ENCODE measurements at regions not wholly inside any gene's neighbourhood (a gene's known extent, or its start where the extent isn't known, plus 50 kb on each side); places are given as distances from the start of the nearest gene placed in this dataset.

DNA sequence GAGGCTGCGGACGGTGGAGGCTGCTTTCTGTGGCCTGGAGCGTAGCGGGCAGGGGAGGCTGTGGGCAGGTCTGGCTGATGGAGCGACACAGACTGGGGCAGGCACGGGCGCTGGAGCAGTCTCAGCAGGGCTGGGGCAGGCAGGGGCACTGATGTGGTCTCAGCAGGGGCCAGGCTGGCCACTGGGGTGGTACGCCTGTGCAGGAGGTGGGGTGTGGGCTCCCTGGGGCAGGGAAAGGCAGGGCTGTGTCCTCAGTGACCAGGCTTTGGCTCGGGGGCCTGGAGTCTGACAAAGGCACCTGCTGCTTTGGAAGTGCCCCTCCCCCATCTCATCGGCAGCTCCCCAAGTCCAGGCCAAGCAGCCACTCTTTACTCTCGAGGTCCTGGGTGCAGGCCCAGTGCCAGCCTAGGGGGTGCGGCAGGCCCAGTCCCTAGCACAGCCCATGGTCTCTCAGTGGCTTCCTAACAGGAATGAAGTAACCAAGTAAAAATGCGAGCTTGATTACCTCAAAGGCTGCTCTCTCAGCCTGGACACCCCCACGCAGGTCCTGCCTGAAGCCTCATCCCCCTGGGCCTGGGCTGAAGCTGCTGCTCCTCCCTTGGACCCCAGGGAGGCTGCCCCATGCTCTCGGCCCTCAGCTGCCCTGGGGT lies 55.5 kb downstream of the ADRA2C start:
- Histone ChIP-seq H3K27ac (no peak overlapping the region), H3K4me3 (no peak overlapping the region), H3K4me1 (no peaks in the 10 kb centered on the region), H3K27me3 (peaks cover 0 to 3% (median 0%) of the 10 kb centered on the region in 3 donors), H3K36me3 (no peaks in the 10 kb centered on the region), H3K9me3 (peaks cover 0 to 2% (median 0%) of the 10 kb centered on the region in 4 donors)
- no peak for TF ChIP-seq POLR2A (IDR thresholded peaks at IDR 0.05)
- 77 to 84% methylated on average over 15 of the region's 15 CpGs for WGBS, 2 donors
- intact Hi-C loops (cut with DNase I) = no loop called here
- DNase-seq = no peak

DNA sequence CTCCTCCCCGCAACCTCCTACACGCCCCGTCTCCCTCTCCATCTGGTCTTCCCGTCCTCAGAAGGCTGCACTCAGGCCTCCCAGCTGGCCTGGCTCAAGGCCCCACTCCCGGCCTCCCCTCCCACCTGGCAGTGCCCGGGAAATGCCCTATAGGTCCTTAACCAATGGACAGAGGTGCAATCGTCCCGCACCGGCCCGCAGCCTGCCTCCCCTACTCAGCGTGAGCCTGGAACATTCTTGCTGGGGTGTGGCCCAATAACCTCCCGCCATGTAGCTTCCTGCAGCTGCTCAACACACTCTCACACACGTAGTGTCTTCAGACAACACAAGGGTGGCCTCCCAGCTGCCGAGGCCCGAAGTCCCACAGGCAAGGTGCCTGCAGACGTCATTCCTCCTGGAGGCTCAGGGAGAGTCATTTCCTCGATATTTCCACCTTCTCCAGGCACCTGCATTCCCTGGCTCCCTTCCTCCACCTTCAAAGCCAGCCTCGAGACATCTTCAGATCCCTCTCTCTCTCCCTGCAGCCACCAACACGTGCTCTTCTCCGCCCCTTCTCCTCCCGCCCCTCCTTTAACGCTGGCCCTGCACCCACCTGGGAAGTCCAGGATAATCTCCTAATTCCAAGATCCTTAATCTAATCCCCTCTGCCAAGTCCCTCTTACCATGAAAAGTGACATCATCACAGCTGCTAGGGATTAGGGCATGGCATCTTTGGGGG lies 56.2 kb downstream of the ADRA2C start:
- WGBS, 2 donors = 38 to 55% methylated on average over 21 to 22 of the region's 22 CpGs

DNA sequence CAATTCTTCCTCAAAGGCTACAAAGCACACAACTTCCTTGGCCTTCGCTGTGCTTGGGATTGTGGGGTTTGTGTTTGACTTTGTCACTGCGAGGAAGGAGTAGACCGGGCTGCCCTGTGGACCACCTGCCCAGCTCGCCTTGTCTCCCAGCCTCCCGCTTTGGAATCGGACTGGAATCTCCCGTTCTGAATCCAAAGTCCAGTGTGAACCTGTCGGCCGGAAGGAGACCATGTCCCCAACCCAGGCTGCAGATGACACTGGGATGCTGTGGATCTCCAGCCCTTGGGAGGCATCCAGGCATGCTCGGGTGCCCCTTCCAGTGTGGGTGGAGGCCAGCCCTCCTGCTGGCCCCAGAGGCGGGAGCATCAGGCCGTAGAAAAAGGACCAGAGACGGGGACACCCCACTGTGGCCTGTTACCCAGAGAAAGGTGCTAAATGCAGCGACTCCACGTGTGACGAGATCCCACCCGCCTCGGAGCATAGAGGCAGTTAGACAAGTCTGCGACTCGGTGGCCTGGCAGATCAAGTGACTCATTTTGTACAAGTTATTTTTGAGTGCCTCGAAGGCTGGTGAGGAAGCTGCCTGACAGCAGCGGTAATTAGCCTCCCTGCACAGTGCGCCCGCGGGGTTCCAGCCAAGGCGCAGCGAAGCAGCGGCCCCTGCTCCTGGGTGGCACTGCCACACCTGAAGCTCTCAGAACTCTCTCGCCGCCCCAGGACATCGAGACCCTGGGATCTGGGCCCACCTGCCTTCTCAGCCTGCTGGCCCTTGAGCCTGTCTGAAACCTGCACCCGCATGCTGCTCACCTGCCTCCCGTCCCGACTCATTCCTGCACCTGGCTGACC lies 57.5 kb downstream of the ADRA2C start:
- H3K4me1 ChIP-seq = peaks cover 0 to 10% (median 10%) of the 10 kb centered on the region in 4 donors
- no peak overlapping the region for H3K4me3 ChIP-seq
- H3K27ac ChIP-seq = no peak overlapping the region
- H3K9me3 ChIP-seq = no peaks in the 10 kb centered on the region
- no peak for TF ChIP-seq POLR2A (IDR thresholded peaks at IDR 0.05)
- TF ChIP-seq, protein P1, sequence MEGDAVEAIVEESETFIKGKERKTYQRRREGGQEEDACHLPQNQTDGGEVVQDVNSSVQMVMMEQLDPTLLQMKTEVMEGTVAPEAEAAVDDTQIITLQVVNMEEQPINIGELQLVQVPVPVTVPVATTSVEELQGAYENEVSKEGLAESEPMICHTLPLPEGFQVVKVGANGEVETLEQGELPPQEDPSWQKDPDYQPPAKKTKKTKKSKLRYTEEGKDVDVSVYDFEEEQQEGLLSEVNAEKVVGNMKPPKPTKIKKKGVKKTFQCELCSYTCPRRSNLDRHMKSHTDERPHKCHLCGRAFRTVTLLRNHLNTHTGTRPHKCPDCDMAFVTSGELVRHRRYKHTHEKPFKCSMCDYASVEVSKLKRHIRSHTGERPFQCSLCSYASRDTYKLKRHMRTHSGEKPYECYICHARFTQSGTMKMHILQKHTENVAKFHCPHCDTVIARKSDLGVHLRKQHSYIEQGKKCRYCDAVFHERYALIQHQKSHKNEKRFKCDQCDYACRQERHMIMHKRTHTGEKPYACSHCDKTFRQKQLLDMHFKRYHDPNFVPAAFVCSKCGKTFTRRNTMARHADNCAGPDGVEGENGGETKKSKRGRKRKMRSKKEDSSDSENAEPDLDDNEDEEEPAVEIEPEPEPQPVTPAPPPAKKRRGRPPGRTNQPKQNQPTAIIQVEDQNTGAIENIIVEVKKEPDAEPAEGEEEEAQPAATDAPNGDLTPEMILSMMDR (IDR thresholded peaks at IDR 0.05) = no peak
- TF ChIP-seq EP300 (IDR thresholded peaks at IDR 0.05) = no peak
- 85 to 87% methylated on average over 34 of the region's 34 CpGs for WGBS, 2 donors
- H3K27me3 ChIP-seq = peaks cover 0 to 3% (median 0%) of the 10 kb centered on the region in 3 donors
- intact Hi-C loops (cut with DNase I) = no loop called here
- no peak for DNase-seq
- H3K36me3 ChIP-seq = no peaks in the 10 kb centered on the region

More for the DNA sequence above, 56.2 kb downstream of the ADRA2C start:
- Histone ChIP-seq H3K27me3 (peaks cover 0 to 3% (median 0%) of the 10 kb centered on the region in 3 donors), H3K4me3 (no peak overlapping the region), H3K9me3 (no peaks in the 10 kb centered on the region), H3K27ac (no peak overlapping the region), H3K4me1 (peaks cover 0 to 3% (median 1%) of the 10 kb centered on the region in 4 donors), H3K36me3 (no peaks in the 10 kb centered on the region)
- TF ChIP-seq POLR2A (IDR thresholded peaks at IDR 0.05) = no peak
- no peak for TF ChIP-seq EP300 (IDR thresholded peaks at IDR 0.05)
- TF ChIP-seq, protein P1 (IDR thresholded peaks at IDR 0.05) = no peak
- TF ChIP-seq POLR2AphosphoS5 (IDR thresholded peaks at IDR 0.05) = no peak
- intact Hi-C loops (cut with DNase I) = no loop called here
- DNase-seq = no peak

DNA sequence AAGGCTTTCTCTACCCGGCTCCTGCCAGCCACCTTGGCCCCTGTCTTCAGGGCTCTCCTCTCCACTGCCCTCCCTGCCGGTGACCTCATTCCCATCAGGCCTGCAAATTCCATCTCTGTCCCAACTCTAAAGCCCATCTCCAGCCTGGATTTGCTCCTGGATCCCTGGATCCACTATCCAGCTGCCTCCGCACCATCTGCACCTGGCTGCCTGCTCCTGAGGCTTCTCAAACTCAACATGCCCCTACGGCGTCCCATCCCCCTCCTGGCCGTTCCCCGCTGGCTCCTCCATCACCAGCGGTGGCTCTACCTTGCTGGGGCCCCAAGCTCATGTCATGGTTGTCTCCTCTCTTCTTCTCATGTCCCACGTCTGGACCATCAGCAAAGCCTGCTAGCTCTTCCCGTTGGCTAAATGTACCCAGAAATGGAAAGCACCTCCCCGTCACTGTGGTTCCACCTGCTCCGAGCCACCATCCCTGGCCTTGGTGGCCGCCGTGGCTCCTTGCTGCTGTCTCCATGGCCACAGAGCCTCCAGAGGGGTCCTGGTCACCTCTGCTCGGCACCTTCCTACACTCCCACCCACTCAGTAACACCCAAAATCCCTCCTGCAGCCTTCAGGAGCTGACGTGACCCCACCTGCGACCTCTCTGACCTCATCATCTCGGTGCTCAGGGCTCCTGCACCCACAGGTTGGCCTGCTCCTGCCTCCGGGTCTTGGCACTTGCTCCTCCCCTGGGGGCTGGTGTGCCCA lies 58.5 kb downstream of the ADRA2C start:
- DNase-seq = no peak
- Histone ChIP-seq H3K27me3 (peaks cover 0 to 3% (median 0%) of the 10 kb centered on the region in 3 donors), H3K27ac (no peak overlapping the region), H3K36me3 (no peaks in the 10 kb centered on the region), H3K4me3 (no peak overlapping the region), H3K9me3 (no peaks in the 10 kb centered on the region), H3K4me1 (peaks cover 0 to 10% (median 10%) of the 10 kb centered on the region in 4 donors)
- TF ChIP-seq POLR2A (IDR thresholded peaks at IDR 0.05) (no peak), EP300 (IDR thresholded peaks at IDR 0.05) (no peak), POLR2AphosphoS5 (IDR thresholded peaks at IDR 0.05) (no peak)
- TF ChIP-seq, protein P1 (IDR thresholded peaks at IDR 0.05) = no peak
- 90 to 91% methylated on average over 19 of the region's 19 CpGs for WGBS, 2 donors
- intact Hi-C loops (cut with DNase I) = no loop called here
